ENCODE measurements at regions not wholly inside any gene's neighbourhood (a gene's known extent, or its start where the extent isn't known, plus 50 kb on each side); places are given as distances from the start of the nearest gene placed in this dataset.
A peak's percentile ranks its signal among the peaks of the same experiment; 100 is the strongest.

- TF ChIP-seq CTCF (IDR thresholded peaks at IDR 0.05; ENCODE audit: control extremely low read depth in 1 of 3, insufficient read depth in 1 of 3, low read depth in 1 of 3, low read length in 3 of 3) (peak; percentile 50 to 59 (median 54)), SP2 (IDR thresholded peaks at IDR 0.05; ENCODE audit: low read length) (no peak), RAD21 (IDR thresholded peaks at IDR 0.05 in 1 of 2, conservative IDR thresholded peaks at IDR 0.05 in 1 of 2; ENCODE audit: low read depth in 2 of 2, low read length in 2 of 2) (peak; percentile 38 to 55; a peak in 3 of 4 replicates), ASH2L (IDR thresholded peaks at IDR 0.05; ENCODE audit: low read length) (no peak), CTBP2 (IDR thresholded peaks at IDR 0.05; ENCODE audit: borderline replicate concordance, insufficient read depth, insufficient read length, low read length) (no peak), RBBP5 (IDR thresholded peaks at IDR 0.05; ENCODE audit: borderline replicate concordance, low read depth, low read length) (no peak), YY1 (IDR thresholded peaks at IDR 0.05; ENCODE audit: low read depth, low read length) (peak; percentile 89)
These were observed 302.5 kb downstream of the TENT4A start (continued) for GRCh38 chr5:7015586-7016256.

All from H1 (cell line).